HUES6 (cell line): ENCODE measurements at regions not wholly inside any gene's neighbourhood (a gene's known extent, or its start where the extent isn't known, plus 50 kb on each side); places are given as distances from the start of the nearest gene placed in this dataset.

ENCODE experiments used
- H3K27ac ChIP-seq: 2 replicates; pipeline ENCODE4 v1.7.0; 2013; ENCODE audit warnings: low read depth, mild to moderate bottlenecking, low read length, inconsistent platforms
- H3K27me3 ChIP-seq: 2 replicates; pipeline ENCODE4 v1.6.1; 2013; ENCODE audit warnings: low read length; ENCODE audit not compliant: control insufficient read depth, insufficient read depth
- H3K36me3 ChIP-seq: 2 replicates; pipeline ENCODE4 v1.6.1; 2013; ENCODE audit warnings: low read length; ENCODE audit not compliant: control insufficient read depth, insufficient read depth
- H3K4me1 ChIP-seq: 2 replicates; pipeline ENCODE4 v1.6.1; 2013; ENCODE audit warnings: low read length; ENCODE audit not compliant: control insufficient read depth, insufficient read depth
- H3K4me3 ChIP-seq: 2 replicates; pipeline ENCODE4 v1.5.1; 2013; ENCODE audit warnings: low read depth, low read length
- H3K9ac ChIP-seq: one replicate; pipeline ENCODE4 v1.6.1; 2013; ENCODE audit warnings: mild to moderate bottlenecking, low read length
- H3K9me3 ChIP-seq: 2 replicates; pipeline ENCODE4 v1.6.1; 2013; ENCODE audit warnings: low read depth, low read length; ENCODE audit not compliant: control insufficient read depth, insufficient read depth

DNA sequence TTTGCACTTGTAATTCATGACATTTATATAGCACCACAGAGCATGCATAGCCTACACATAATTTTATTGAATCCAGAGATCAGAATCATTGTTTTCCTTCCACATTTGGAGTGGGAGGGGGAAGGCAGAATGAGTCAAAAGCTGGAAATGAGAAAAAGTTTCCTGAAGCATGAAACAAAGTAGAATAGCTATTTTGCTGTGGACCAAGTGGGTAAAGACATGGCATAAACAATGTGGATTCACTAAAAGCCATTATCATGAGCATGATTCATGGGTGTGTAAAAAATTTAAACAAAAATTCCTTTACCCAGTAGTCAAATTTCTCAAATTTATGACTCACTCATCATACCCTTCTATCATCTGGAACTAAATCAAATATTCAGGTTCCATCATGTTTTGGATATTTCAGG is 97.9 kb downstream of the YIPF5 start:
- H3K27me3 ChIP-seq, result no peaks in the 10 kb centered on the region
- H3K27ac ChIP-seq, result no peak overlapping the region
- H3K4me1 ChIP-seq, result no peaks in the 10 kb centered on the region
- no peaks in the 10 kb centered on the region for H3K36me3 ChIP-seq
- no peak overlapping the region for H3K9ac ChIP-seq
- H3K4me3 ChIP-seq, result no peak overlapping the region
- H3K9me3 ChIP-seq, result 0 out of 2 replicates have a peak, but pooled peaks cover 3% of the 10 kb centered on the region

DNA sequence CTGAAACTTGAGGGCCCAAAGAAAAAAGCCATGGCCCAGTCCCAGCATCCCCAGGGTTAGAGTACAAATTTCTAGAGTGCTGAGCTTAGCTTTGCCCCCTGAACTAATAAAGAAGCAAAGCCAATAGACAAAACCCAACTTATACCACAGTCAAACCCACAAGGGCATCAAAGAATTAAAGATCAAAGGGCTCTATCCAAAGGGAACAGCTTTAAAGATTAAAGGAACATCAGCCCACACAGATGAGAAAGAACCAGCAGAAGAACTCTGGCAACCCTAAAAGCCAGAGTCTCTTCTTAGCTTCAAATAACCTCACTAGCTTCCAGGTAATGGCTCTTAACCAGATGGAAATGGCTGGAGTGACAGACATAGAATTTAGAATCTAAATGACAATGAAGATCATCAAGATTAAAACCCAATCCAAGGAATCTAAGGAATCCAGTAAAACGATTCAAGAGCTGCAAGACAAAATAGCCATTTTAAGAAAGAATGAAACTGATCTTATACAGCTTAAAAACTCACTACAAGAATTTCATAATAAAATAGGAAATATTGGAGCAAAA is 93.9 kb downstream of the YIPF5 start:
- Histone ChIP-seq H3K36me3 (no peaks in the 10 kb centered on the region), H3K9me3 (peaks cover 23% of the 10 kb centered on the region), H3K27me3 (no peaks in the 10 kb centered on the region), H3K9ac (no peak overlapping the region), H3K4me1 (no peaks in the 10 kb centered on the region), H3K27ac (no peak overlapping the region; the same call in 1 of the 2 replicates), H3K4me3 (no peak overlapping the region)

DNA sequence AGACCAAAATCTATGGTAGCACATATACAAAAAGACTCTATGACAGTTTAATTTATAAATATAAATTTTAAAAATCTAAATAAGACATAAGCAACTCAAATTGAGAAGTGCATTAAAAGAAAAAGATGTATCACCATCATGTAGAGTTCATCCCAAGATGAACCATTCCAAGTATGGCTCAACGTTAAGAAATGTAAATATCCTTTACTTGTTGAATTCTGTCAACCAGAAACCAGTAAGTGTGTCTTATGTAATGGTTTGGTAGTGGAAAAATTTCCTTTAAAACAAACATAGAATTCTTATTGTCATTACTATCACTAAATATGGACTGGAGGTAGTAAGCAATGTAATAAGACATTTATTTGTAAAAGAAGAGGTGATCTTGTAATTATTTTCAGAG is 87.3 kb downstream of the YIPF5 start:
- no peaks in the 10 kb centered on the region for H3K4me1 ChIP-seq
- no peaks in the 10 kb centered on the region for H3K36me3 ChIP-seq
- H3K9ac ChIP-seq, result no peak overlapping the region
- no peak overlapping the region for H3K4me3 ChIP-seq
- H3K9me3 ChIP-seq, result peaks cover 26% of the 10 kb centered on the region
- no peaks in the 10 kb centered on the region for H3K27me3 ChIP-seq
- H3K27ac ChIP-seq, result no peak overlapping the region

DNA sequence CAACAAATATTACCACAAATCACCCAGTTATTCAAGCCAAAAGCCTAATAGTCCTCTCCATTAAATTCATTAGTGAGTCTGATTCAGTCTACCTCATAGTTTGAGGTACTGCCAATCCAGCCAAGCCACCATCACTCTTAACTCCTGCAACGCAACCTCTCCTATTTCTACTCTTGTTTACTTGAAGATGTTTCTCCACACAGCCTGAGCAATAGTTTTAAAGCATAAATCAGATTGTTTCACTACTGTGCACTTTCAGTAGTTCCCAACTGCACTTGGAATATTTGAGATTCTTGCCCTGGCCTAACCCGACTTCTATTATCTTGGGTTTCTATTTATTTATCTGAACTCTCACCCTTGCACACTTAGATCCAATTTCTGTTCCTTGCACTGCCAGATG is 85.5 kb downstream of the YIPF5 start:
- Histone ChIP-seq H3K4me1 (no peaks in the 10 kb centered on the region), H3K9ac (no peak overlapping the region), H3K36me3 (no peaks in the 10 kb centered on the region), H3K4me3 (no peak overlapping the region), H3K9me3 (peaks cover 20% of the 10 kb centered on the region), H3K27me3 (no peaks in the 10 kb centered on the region), H3K27ac (no peak overlapping the region)

DNA sequence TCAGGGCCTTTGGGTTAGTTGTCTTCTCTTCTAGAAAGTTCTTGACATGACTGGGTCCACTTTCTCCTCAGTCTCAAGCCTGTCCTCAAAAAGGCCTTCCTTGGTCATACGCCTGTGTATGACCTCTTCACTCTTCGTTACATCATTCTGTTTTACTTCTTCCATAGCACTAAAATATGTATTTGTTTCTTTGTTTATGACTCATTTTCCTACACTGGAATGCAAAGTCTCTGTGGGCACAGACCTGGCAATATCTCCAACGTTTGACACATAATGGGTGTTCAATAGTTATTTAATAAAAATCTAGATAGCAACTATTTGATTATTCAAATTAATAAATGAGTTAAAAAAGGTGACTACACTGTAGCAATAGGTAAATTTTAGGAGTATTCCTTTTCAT is 85.1 kb downstream of the YIPF5 start:
- no peaks in the 10 kb centered on the region for H3K4me1 ChIP-seq
- H3K9ac ChIP-seq, result no peak overlapping the region
- no peaks in the 10 kb centered on the region for H3K36me3 ChIP-seq
- no peaks in the 10 kb centered on the region for H3K27me3 ChIP-seq
- no peak overlapping the region for H3K4me3 ChIP-seq
- no peak overlapping the region for H3K27ac ChIP-seq
- H3K9me3 ChIP-seq, result peaks cover 19% of the 10 kb centered on the region

DNA sequence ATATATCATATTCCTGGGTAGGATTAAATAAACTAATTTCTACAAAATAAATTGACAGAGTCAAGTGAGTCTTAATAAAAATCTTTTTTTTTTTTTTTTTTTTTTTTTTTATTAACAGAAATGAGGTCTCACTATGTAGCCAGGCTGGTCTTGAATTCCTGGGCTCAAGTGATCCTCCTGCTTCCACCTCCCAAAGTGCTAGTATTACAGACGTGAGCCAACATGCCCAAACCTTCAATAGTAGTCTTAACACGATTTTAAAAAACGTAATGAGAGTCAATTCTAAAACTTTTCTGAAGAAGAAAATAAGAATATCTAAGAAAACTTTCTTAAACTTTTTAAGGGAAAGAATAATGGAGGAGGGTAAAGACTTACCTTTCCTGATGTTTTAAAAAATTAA is 84.2 kb downstream of the YIPF5 start:
- H3K36me3 ChIP-seq, result no peaks in the 10 kb centered on the region
- H3K4me1 ChIP-seq, result no peaks in the 10 kb centered on the region
- H3K9me3 ChIP-seq, result peaks cover 15% of the 10 kb centered on the region
- peaks cover 7% of the 10 kb centered on the region; the same call in 1 of the 2 replicates for H3K27me3 ChIP-seq
- H3K4me3 ChIP-seq, result no peak overlapping the region
- H3K9ac ChIP-seq, result no peak overlapping the region
- H3K27ac ChIP-seq, result no peak overlapping the region

DNA sequence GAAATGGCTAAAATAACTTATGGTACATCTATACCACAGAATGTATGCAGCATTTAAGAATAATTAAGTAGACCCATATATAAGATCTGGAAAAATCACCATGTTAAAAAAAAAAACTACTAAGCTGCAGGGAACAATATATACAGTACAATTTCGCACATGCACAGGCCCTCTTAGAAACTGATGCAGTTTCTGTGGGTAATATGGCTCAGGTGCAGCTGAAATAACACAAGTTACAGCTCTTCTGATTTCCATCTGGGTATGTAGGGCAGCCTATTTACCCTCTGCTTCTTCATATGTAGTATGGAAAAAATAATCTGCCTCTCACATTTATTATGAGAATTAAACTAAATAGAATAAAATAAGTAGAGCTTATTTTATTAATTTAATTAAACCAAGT is 82.9 kb downstream of the YIPF5 start:
- no peaks in the 10 kb centered on the region for H3K36me3 ChIP-seq
- no peak overlapping the region for H3K4me3 ChIP-seq
- no peaks in the 10 kb centered on the region for H3K4me1 ChIP-seq
- peaks cover 4% of the 10 kb centered on the region for H3K9me3 ChIP-seq
- H3K27me3 ChIP-seq, result peaks cover 20% of the 10 kb centered on the region; the same call in 1 of the 2 replicates
- H3K9ac ChIP-seq, result no peak overlapping the region
- no peak overlapping the region for H3K27ac ChIP-seq

DNA sequence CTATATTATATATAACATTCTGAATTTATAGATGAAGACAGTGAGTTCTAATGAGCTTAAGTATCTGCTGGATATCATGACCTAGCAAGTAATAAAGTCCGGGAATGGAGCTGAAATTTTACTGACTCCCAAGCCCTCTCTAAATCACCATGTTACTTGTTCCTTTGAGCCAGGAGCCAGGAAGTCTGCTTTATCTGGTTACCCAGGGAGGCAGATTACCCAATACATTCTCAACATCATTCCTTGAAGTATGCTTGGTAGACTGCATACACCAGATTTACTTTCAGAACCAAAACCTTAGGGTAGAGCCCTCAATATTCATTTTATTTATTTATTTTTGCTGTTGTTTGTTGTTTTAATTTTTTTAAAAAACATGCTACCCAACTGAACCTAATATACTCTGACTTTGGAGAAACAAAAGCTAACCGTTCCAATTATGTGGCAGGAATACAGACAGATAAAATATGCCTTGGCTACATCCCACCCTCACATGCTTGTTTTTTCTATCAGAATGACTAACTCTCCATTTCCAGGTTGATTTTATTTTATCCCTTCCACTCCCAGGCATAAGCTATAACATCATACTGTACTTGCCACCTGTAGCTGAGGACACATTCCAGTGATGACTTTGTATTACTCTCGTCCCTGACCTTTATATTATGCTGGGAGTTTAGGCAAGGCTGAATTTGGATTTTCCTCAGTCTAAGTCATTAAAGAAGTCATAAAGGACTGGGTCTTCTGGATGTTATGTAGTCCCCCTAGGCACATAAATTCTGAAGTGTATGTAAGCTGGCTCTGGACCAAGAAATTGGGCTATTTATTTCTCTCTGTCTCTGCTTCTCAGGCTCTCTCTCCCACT is 82.0 kb downstream of the YIPF5 start:
- Histone ChIP-seq H3K9me3 (peaks cover 3% of the 10 kb centered on the region), H3K9ac (no peak overlapping the region), H3K27me3 (peaks cover 26% of the 10 kb centered on the region; the same call in 1 of the 2 replicates), H3K4me1 (peaks cover 7% of the 10 kb centered on the region; the same call in 1 of the 2 replicates), H3K4me3 (no peak overlapping the region), H3K27ac (no peak overlapping the region), H3K36me3 (no peaks in the 10 kb centered on the region)

DNA sequence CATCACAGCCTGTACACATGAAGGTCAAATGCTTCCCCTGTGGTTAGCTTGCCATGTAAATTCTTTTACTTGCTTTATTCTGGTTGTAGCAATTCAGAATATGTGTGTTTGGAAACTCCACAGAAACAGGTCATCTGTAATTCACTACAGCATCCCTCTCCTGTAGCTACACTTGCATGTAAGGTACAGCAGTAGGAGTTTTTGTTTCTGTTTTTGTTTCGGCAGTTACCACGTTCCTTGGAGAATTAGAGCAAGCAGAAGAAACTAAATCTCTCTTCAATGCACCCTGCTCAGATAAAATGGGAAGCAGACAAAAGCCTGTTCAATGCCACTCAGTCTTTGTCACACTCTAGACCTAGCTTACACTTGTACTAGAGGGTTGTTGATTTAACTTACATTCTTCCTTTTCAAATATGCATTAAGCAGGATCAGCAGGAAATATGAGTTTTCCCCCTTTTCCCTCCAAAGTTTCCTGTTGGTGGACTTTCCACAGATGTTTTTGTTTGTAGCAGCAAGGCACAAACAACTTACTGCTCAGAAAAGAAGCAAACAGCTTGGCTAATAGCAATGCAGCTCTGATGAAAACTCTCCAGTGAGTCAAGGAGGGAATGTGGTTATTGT is 80.9 kb downstream of the YIPF5 start:
- Histone ChIP-seq H3K36me3 (no peaks in the 10 kb centered on the region), H3K4me1 (peaks cover 10% of the 10 kb centered on the region; the same call in 1 of the 2 replicates), H3K9ac (no peak overlapping the region), H3K27me3 (peaks cover 32% of the 10 kb centered on the region; the same call in 1 of the 2 replicates), H3K4me3 (no peak overlapping the region), H3K9me3 (no peaks in the 10 kb centered on the region; the same call in 1 of the 2 replicates), H3K27ac (no peak overlapping the region)

DNA sequence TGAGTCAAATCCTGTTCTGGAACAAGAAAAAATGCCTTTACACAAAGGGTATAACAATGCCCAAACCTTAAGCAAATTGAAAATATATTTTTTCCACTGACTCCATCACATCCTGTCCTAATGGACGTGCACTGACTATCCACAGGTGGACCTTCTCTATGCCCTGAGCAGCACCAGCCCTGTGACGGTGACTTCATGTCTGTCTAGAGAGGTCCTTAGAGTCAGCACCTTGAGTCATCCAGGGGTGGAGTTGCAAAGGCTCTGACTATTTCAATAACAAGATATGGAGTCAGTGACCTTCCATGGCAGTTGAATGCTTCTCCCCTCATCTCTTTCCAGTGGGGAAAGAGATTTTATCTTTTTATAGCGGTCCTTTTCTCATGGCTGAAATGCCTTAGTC is 78.0 kb downstream of the YIPF5 start:
- no peak overlapping the region for H3K27ac ChIP-seq
- H3K36me3 ChIP-seq, result no peaks in the 10 kb centered on the region
- H3K9me3 ChIP-seq, result no peaks in the 10 kb centered on the region
- H3K9ac ChIP-seq, result no peak overlapping the region
- peaks cover 10% of the 10 kb centered on the region; the same call in 1 of the 2 replicates for H3K4me1 ChIP-seq
- H3K27me3 ChIP-seq, result peaks cover 33% of the 10 kb centered on the region; the same call in 1 of the 2 replicates
- H3K4me3 ChIP-seq, result no peak overlapping the region

DNA sequence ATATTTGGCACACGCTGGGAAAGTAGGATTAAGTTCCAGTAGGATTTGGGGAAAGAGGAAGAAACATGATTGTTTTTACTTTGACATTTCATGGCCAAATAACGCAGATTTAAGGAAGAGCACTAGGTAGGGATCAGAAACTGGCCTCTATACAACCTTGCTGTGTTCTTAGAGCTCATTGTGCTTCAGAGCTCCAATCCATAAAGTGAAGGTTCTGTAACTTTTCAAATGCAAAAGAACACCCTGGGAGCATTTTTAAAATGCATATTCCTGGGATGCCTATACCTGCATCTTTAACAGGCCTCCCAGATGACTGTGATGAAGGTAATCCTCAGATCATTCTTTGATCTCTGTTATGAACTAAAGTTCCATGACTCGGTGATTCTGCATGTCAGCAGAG is 77.1 kb downstream of the YIPF5 start:
- no peaks in the 10 kb centered on the region for H3K36me3 ChIP-seq
- H3K4me3 ChIP-seq, result no peak overlapping the region
- H3K4me1 ChIP-seq, result peaks cover 10% of the 10 kb centered on the region; the same call in 1 of the 2 replicates
- no peaks in the 10 kb centered on the region for H3K9me3 ChIP-seq
- no peak overlapping the region for H3K9ac ChIP-seq
- no peak overlapping the region for H3K27ac ChIP-seq
- H3K27me3 ChIP-seq, result peaks cover 33% of the 10 kb centered on the region; the same call in 1 of the 2 replicates
